ENCODE measurements at regions not wholly inside any gene's neighbourhood (a gene's known extent, or its start where the extent isn't known, plus 50 kb on each side); places are given as distances from the start of the nearest gene placed in this dataset.
"Not testable (repeated sequence)": the region's sequence is repeated elsewhere in the genome, so short reads cannot be mapped to it uniquely, and the experiment has no call there.

GRCh38 chr1:121007755-121008154 is 118.2 kb downstream of the PPIAL4A start:
- intact Hi-C loops (cut with DNase I); DNase-seq (ENCODE audit: low spot score); H3K4me3 ChIP-seq; H3K9me3 ChIP-seq; H3K27ac ChIP-seq; H3K27me3 ChIP-seq (replicated peaks; ENCODE audit: insufficient read depth); H3K4me1 ChIP-seq (replicated peaks); H3K36me3 ChIP-seq: not testable (repeated sequence)
- WGBS: 8% methylated on average over 7 of the region's 10 CpGs

- H3K27ac ChIP-seq; intact Hi-C loops (cut with DNase I); H3K4me3 ChIP-seq; H3K27me3 ChIP-seq (replicated peaks; ENCODE audit: insufficient read depth); H3K4me1 ChIP-seq (replicated peaks); DNase-seq (ENCODE audit: low spot score); H3K9me3 ChIP-seq; H3K36me3 ChIP-seq: not testable (repeated sequence)
- WGBS: 8% methylated on average over 46 of the region's 46 CpGs
These were observed 119.1 kb downstream of the PPIAL4A start for GRCh38 chr1:121008512-121009215.

- 9% methylated on average over 36 of the region's 59 CpGs for WGBS
- H3K27ac ChIP-seq; DNase-seq (ENCODE audit: low spot score); H3K9me3 ChIP-seq; H3K27me3 ChIP-seq (replicated peaks; ENCODE audit: insufficient read depth); H3K4me1 ChIP-seq (replicated peaks); H3K4me3 ChIP-seq; H3K36me3 ChIP-seq; intact Hi-C loops (cut with DNase I): not testable (repeated sequence)
These were observed 119.9 kb downstream of the PPIAL4A start for GRCh38 chr1:121009216-121010057.

GRCh38 chr1:121010141-121010540 is 120.6 kb downstream of the PPIAL4A start:
- H3K27me3 ChIP-seq (replicated peaks; ENCODE audit: insufficient read depth); H3K9me3 ChIP-seq; H3K27ac ChIP-seq; H3K36me3 ChIP-seq; H3K4me3 ChIP-seq; intact Hi-C loops (cut with DNase I); H3K4me1 ChIP-seq (replicated peaks); DNase-seq (ENCODE audit: low spot score): not testable (repeated sequence)
- no CpG with 5 or more reads among the region's 22 CpGs for WGBS

GRCh38 chr1:121013181-121013580 is 123.6 kb downstream of the PPIAL4A start:
- H3K27me3 ChIP-seq (replicated peaks; ENCODE audit: insufficient read depth); DNase-seq (ENCODE audit: low spot score); H3K27ac ChIP-seq; intact Hi-C loops (cut with DNase I); H3K9me3 ChIP-seq; H3K36me3 ChIP-seq; H3K4me3 ChIP-seq; H3K4me1 ChIP-seq (replicated peaks): not testable (repeated sequence)
- 36% methylated on average over 1 of the region's 1 CpG for WGBS

GRCh38 chr1:121016182-121017028 is 126.8 kb downstream of the PPIAL4A start:
- H3K27ac ChIP-seq; H3K36me3 ChIP-seq; H3K27me3 ChIP-seq (replicated peaks; ENCODE audit: insufficient read depth); H3K4me3 ChIP-seq; DNase-seq (ENCODE audit: low spot score); H3K4me1 ChIP-seq (replicated peaks); intact Hi-C loops (cut with DNase I); H3K9me3 ChIP-seq: not testable (repeated sequence)
- WGBS: 22% methylated on average over 11 of the region's 32 CpGs

GRCh38 chr1:121019715-121020349 is 130.3 kb downstream of the PPIAL4A start:
- 50% methylated on average over 1 of the region's 17 CpGs for WGBS
- DNase-seq (ENCODE audit: low spot score); H3K27me3 ChIP-seq (replicated peaks; ENCODE audit: insufficient read depth); H3K27ac ChIP-seq; H3K9me3 ChIP-seq; intact Hi-C loops (cut with DNase I); H3K4me3 ChIP-seq; H3K4me1 ChIP-seq (replicated peaks); H3K36me3 ChIP-seq: not testable (repeated sequence)

GRCh38 chr1:121020350-121021236 is 131.0 kb downstream of the PPIAL4A start:
- H3K4me3 ChIP-seq; H3K9me3 ChIP-seq; H3K36me3 ChIP-seq; H3K27me3 ChIP-seq (replicated peaks; ENCODE audit: insufficient read depth); DNase-seq (ENCODE audit: low spot score); H3K27ac ChIP-seq; H3K4me1 ChIP-seq (replicated peaks); intact Hi-C loops (cut with DNase I): not testable (repeated sequence)
- 18% methylated on average over 29 of the region's 37 CpGs for WGBS

GRCh38 chr1:121021716-121022115 is 132.1 kb downstream of the PPIAL4A start:
- H3K27ac ChIP-seq; DNase-seq (ENCODE audit: low spot score); H3K4me1 ChIP-seq (replicated peaks); H3K36me3 ChIP-seq; H3K4me3 ChIP-seq; H3K27me3 ChIP-seq (replicated peaks; ENCODE audit: insufficient read depth); H3K9me3 ChIP-seq; intact Hi-C loops (cut with DNase I): not testable (repeated sequence)
- WGBS: 41% methylated on average over 5 of the region's 6 CpGs

- H3K27ac ChIP-seq; H3K27me3 ChIP-seq (replicated peaks; ENCODE audit: insufficient read depth); H3K4me3 ChIP-seq; intact Hi-C loops (cut with DNase I); H3K36me3 ChIP-seq; H3K4me1 ChIP-seq (replicated peaks); DNase-seq (ENCODE audit: low spot score); H3K9me3 ChIP-seq: not testable (repeated sequence)
- 58% methylated on average over 3 of the region's 3 CpGs for WGBS
These were observed 143.4 kb downstream of the PPIAL4A start for GRCh38 chr1:121032878-121033494.

- H3K36me3 ChIP-seq; H3K4me1 ChIP-seq (replicated peaks); H3K27ac ChIP-seq; H3K27me3 ChIP-seq (replicated peaks; ENCODE audit: insufficient read depth); H3K9me3 ChIP-seq; DNase-seq (ENCODE audit: low spot score); intact Hi-C loops (cut with DNase I); H3K4me3 ChIP-seq: not testable (repeated sequence)
- no CpG with 5 or more reads among the region's 4 CpGs for WGBS
These were observed 147.2 kb downstream of the PPIAL4A start for GRCh38 chr1:121036792-121037191.

Measured in prostate gland (tissue), 2 donors.